ENCODE measurements at regions not wholly inside any gene's neighbourhood (a gene's known extent, or its start where the extent isn't known, plus 50 kb on each side); places are given as distances from the start of the nearest gene placed in this dataset.

GRCh38 chr18:45384137-45384961, 230.9 kb upstream of the SLC14A2 start:
- peak; percentile 83 for DNase-seq

GRCh38 chr18:45384962-45385315, 230.3 kb upstream of the SLC14A2 start:
- peak; percentile 6 for DNase-seq

- DNase-seq = peak; percentile 64
These were observed 229.1 kb upstream of the SLC14A2 start for GRCh38 chr18:45386041-45386655.

- DNase-seq = no peak
These were observed 228.0 kb upstream of the SLC14A2 start for GRCh38 chr18:45387229-45387628.

- DNase-seq = no peak
These were observed 216.8 kb upstream of the SLC14A2 start for GRCh38 chr18:45398448-45398847.

- DNase-seq = no peak
These were observed 216.1 kb upstream of the SLC14A2 start for GRCh38 chr18:45399146-45399545.

GRCh38 chr18:45399643-45400042, 215.6 kb upstream of the SLC14A2 start:
- peak; percentile 7 for DNase-seq

GRCh38 chr18:45402485-45403056, 212.7 kb upstream of the SLC14A2 start:
- no peak for DNase-seq

GRCh38 chr18:45403341-45404049, 211.8 kb upstream of the SLC14A2 start:
- DNase-seq = no peak

GRCh38 chr18:45408218-45408617, 207.1 kb upstream of the SLC14A2 start:
- no peak for DNase-seq

GRCh38 chr18:45409971-45410370, 205.3 kb upstream of the SLC14A2 start:
- DNase-seq = no peak

- no peak for DNase-seq
These were observed 202.7 kb upstream of the SLC14A2 start for GRCh38 chr18:45412577-45412976.

- no peak for DNase-seq
These were observed 202.0 kb upstream of the SLC14A2 start for GRCh38 chr18:45413180-45413836.

- DNase-seq = no peak
These were observed 199.7 kb upstream of the SLC14A2 start for GRCh38 chr18:45415614-45416013.

- peak; percentile 22 for DNase-seq
These were observed 199.1 kb upstream of the SLC14A2 start for GRCh38 chr18:45416168-45416567.

- DNase-seq = no peak
These were observed 197.9 kb upstream of the SLC14A2 start for GRCh38 chr18:45417392-45417791.

GRCh38 chr18:45423659-45424058, 191.6 kb upstream of the SLC14A2 start:
- no peak for DNase-seq

GRCh38 chr18:45430041-45430440, 185.2 kb upstream of the SLC14A2 start:
- DNase-seq = peak; percentile 20

GRCh38 chr18:45435810-45436209, 179.5 kb upstream of the SLC14A2 start:
- DNase-seq = no peak

- DNase-seq = no peak
These were observed 177.9 kb upstream of the SLC14A2 start for GRCh38 chr18:45437366-45437765.

- DNase-seq = peak; percentile 44
These were observed 175.2 kb upstream of the SLC14A2 start for GRCh38 chr18:45439851-45440645.
